ENCODE measurements at regions not wholly inside any gene's neighbourhood (a gene's known extent, or its start where the extent isn't known, plus 50 kb on each side); places are given as distances from the start of the nearest gene placed in this dataset.

DNA sequence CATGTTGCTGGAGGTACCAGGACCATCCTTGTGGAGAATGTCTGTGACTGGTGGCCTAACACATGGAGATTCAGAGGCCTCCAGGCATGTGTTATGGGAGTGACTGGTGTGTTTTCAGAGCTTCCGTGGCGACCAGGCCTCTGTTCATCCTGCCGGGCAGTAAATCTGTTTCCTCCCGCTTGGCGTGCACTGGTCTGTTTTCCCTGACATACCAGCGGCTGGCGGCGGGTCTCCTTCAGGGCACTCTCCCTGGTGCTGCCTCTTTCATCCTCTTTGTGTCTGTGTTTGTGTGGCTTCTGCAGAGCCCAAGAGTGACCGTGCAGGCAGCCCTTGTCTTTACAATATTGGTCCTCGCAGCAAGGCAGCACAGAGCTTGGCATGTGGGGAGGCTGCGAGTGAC, 385.1 kb upstream of the MKI67 start:
- DNase-seq (ENCODE audit: low read depth, low spot score): no peak
- CTCF ChIA-PET: no interaction called here
- TF ChIP-seq, protein P1, sequence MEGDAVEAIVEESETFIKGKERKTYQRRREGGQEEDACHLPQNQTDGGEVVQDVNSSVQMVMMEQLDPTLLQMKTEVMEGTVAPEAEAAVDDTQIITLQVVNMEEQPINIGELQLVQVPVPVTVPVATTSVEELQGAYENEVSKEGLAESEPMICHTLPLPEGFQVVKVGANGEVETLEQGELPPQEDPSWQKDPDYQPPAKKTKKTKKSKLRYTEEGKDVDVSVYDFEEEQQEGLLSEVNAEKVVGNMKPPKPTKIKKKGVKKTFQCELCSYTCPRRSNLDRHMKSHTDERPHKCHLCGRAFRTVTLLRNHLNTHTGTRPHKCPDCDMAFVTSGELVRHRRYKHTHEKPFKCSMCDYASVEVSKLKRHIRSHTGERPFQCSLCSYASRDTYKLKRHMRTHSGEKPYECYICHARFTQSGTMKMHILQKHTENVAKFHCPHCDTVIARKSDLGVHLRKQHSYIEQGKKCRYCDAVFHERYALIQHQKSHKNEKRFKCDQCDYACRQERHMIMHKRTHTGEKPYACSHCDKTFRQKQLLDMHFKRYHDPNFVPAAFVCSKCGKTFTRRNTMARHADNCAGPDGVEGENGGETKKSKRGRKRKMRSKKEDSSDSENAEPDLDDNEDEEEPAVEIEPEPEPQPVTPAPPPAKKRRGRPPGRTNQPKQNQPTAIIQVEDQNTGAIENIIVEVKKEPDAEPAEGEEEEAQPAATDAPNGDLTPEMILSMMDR (IDR thresholded peaks at IDR 0.05; ENCODE audit: insufficient read depth, low read length, missing control alignments): no peak
- POLR2A ChIA-PET: no interaction called here
- H3K4me3 ChIP-seq (ENCODE audit: low read depth, low read length): no peak overlapping the region

- ChIA-PET CTCF (no interaction called here), POLR2A (no interaction called here)
Observed at GRCh38 chr10:128512767-128513166, 386.5 kb upstream of the MKI67 start.

GRCh38 chr10:128514536-128514935, 388.3 kb upstream of the MKI67 start:
- CTCF ChIA-PET: no interaction called here
- TF ChIP-seq, protein P1 (IDR thresholded peaks at IDR 0.05; ENCODE audit: insufficient read depth, low read length, missing control alignments): no peak
- DNase-seq (ENCODE audit: low read depth, low spot score): no peak
- POLR2A ChIA-PET: no interaction called here
- H3K4me3 ChIP-seq (ENCODE audit: low read depth, low read length): no peak overlapping the region

More at GRCh38 chr10:128512767-128513166, 386.5 kb upstream of the MKI67 start:
- H3K4me3 ChIP-seq (ENCODE audit: low read depth, low read length): no peak overlapping the region
- DNase-seq (ENCODE audit: low read depth, low spot score): no peak
- TF ChIP-seq, protein P1 (IDR thresholded peaks at IDR 0.05; ENCODE audit: insufficient read depth, low read length, missing control alignments): no peak

GRCh38 chr10:128516180-128516579, 390.0 kb upstream of the MKI67 start:
- POLR2A ChIA-PET: no interaction called here
- CTCF ChIA-PET: no interaction called here
- TF ChIP-seq, protein P1 (IDR thresholded peaks at IDR 0.05; ENCODE audit: insufficient read depth, low read length, missing control alignments): no peak
- DNase-seq (ENCODE audit: low read depth, low spot score): no peak
- no peak overlapping the region for H3K4me3 ChIP-seq (ENCODE audit: low read depth, low read length)

DNA sequence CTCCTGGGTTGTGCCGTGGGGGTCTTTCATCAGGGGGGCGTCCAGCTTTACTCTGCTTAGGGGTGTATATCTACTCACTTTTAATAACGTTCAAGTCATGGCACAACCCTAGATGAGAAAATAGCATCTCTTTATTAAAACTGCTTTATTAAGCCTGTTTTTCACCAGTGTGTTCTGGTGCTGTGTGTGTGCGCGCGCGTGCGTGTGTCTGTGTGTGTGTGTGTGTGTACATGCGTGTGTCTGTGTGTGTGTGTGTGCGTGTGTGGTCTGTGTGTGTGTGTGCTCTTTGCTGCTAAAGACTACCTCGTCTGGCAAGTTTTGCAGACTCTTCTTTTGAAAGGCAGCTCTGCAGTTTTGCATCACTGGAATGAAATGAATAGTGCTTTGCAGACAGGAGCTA, 390.9 kb upstream of the MKI67 start:
- CTCF ChIA-PET: no interaction called here
- POLR2A ChIA-PET: no interaction called here
- TF ChIP-seq, protein P1 (IDR thresholded peaks at IDR 0.05; ENCODE audit: insufficient read depth, low read length, missing control alignments): no peak
- no peak overlapping the region for H3K4me3 ChIP-seq (ENCODE audit: low read depth, low read length)
- no peak for DNase-seq (ENCODE audit: low read depth, low spot score)

DNA sequence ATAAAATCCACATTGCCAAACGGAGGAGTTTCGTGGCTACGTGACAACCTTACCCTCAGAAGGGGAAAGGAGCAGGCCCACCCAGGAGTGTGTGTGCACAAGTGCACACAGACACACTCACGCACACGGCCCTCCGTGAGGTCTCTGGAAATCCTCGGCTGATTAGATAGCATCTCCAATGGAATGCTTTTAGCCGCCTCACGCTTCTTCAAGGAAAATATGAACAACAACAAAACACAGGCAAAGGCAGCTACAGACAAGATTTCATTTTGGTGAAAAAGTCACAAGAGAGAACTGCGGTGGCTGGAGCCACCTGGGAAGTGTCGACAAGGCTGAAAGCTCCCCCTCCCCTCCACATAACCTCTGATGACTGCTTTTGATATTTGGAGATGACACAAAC, 391.8 kb upstream of the MKI67 start:
- no peak overlapping the region for H3K4me3 ChIP-seq (ENCODE audit: low read depth, low read length)
- DNase-seq (ENCODE audit: low read depth, low spot score): no peak
- POLR2A ChIA-PET: no interaction called here
- CTCF ChIA-PET: no interaction called here
- TF ChIP-seq, protein P1 (IDR thresholded peaks at IDR 0.05; ENCODE audit: insufficient read depth, low read length, missing control alignments): no peak
